ENCODE measurements at regions not wholly inside any gene's neighbourhood (a gene's known extent, or its start where the extent isn't known, plus 50 kb on each side); places are given as distances from the start of the nearest gene placed in this dataset.
"Not testable (repeated sequence)": the region's sequence is repeated elsewhere in the genome, so short reads cannot be mapped to it uniquely, and the experiment has no call there.

DNA sequence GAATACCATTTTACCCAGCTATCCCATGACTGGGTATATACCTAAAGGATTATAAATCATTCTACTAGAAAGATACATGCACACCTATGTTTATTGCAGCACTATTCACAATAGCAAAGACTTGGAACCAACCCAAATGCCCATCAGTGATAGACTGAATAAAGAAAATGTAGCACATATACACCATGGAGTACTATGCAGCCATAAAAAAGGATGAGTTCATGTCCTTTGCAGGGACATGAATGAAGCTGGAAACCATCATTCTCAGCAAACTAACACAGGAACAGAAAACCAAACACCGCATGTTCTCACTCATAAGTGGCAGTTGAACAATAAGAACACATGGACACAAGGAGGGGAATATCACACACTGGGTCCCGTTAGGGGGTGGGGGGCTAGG, 191.9 kb upstream of the POU5F2 start:
- TF ChIP-seq, protein P1, sequence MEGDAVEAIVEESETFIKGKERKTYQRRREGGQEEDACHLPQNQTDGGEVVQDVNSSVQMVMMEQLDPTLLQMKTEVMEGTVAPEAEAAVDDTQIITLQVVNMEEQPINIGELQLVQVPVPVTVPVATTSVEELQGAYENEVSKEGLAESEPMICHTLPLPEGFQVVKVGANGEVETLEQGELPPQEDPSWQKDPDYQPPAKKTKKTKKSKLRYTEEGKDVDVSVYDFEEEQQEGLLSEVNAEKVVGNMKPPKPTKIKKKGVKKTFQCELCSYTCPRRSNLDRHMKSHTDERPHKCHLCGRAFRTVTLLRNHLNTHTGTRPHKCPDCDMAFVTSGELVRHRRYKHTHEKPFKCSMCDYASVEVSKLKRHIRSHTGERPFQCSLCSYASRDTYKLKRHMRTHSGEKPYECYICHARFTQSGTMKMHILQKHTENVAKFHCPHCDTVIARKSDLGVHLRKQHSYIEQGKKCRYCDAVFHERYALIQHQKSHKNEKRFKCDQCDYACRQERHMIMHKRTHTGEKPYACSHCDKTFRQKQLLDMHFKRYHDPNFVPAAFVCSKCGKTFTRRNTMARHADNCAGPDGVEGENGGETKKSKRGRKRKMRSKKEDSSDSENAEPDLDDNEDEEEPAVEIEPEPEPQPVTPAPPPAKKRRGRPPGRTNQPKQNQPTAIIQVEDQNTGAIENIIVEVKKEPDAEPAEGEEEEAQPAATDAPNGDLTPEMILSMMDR (conservative IDR thresholded peaks at IDR 0.05 in 1 of 2, IDR thresholded peaks at IDR 0.05 in 1 of 2; ENCODE audit: extremely low read depth in 1 of 2, insufficient read depth in 1 of 2, low read depth in 1 of 2, low read length in 2 of 2) = not testable (repeated sequence)
- TF ChIP-seq EZH2 (IDR thresholded peaks at IDR 0.05; ENCODE audit: borderline replicate concordance, low read length) = not testable (repeated sequence)

Measured in mammary epithelial cell (primary cell).